ENCODE measurements at regions not wholly inside any gene's neighbourhood (a gene's known extent, or its start where the extent isn't known, plus 50 kb on each side); places are given as distances from the start of the nearest gene placed in this dataset.

GRCh38 chr7:54080971-54081370 is 461.2 kb upstream of the VSTM2A start:
- no peak overlapping the region for H3K27ac ChIP-seq (ENCODE audit: extremely low read depth, low read depth, low read length)
- H3K9me1 ChIP-seq (ENCODE audit: control insufficient read depth, insufficient read depth, low read length), result no peaks in the 10 kb centered on the region
- H3K79me2 ChIP-seq (ENCODE audit: control insufficient read depth, insufficient read depth, low read length), result no peaks in the 10 kb centered on the region
- ChIA-PET CTCF (ENCODE audit: low intra/inter-chr PET ratio) (no interaction called here), POLR2A (no interaction called here)
- H3K4me3 ChIP-seq, result no peak overlapping the region
- H4K20me1 ChIP-seq (replicated peaks; ENCODE audit: control insufficient read depth, insufficient read depth, low read length), result no peaks in the 10 kb centered on the region
- in situ Hi-C loops (cut with MboI) (no loop called here), intact Hi-C loops (cut with micrococcal nuclease) (no loop called here)
- WGBS (ENCODE audit: insufficient coverage, low coverage, missing lambda C conversion rate), result 0% methylated on average over 4 of the region's 4 CpGs
- H3K27me3 ChIP-seq (ENCODE audit: control insufficient read depth in 2 of 2, insufficient read depth in 2 of 2, low read length in 2 of 2), result no peaks in the 10 kb centered on the region
- H3K36me3 ChIP-seq (ENCODE audit: control insufficient read depth, insufficient read depth, low read length), result no peaks in the 10 kb centered on the region
- H2AFZ ChIP-seq (ENCODE audit: low read depth, low read length), result no peak overlapping the region
- no peak overlapping the region for H3K4me2 ChIP-seq (ENCODE audit: insufficient read depth, low read length)
- FAIRE-seq (no peak), ATAC-seq (no peak), DNase-seq (ENCODE audit: extremely low read depth in 1 of 4, low spot score in 3 of 4) (no peak)
- no peaks in the 10 kb centered on the region for H3K9me3 ChIP-seq (replicated peaks; ENCODE audit: control insufficient read depth, insufficient read depth, low read depth, low read length)
- BruUV-seq (replicated peaks), result no TSS peak
- H3K9ac ChIP-seq (ENCODE audit: insufficient read depth in 1 of 2, low read depth in 2 of 2, low read length in 2 of 2), result no peak overlapping the region
- no peaks in the 10 kb centered on the region for H3K4me1 ChIP-seq (replicated peaks in 1 of 2; ENCODE audit: control insufficient read depth in 2 of 2, insufficient read depth in 2 of 2, low read length in 2 of 2)
- TF ChIP-seq SUPT5H (IDR thresholded peaks at IDR 0.05) (no peak), ARID1B (IDR thresholded peaks at IDR 0.05) (no peak), SOX6 (IDR thresholded peaks at IDR 0.05) (no peak), IFI16 (CRISPR knock-in tag; IDR thresholded peaks at IDR 0.05) (no peak), ZNF280B (CRISPR knock-in tag; IDR thresholded peaks at IDR 0.05) (no peak), NR4A1 (CRISPR knock-in tag; IDR thresholded peaks at IDR 0.05) (no peak), NR4A1 (tag; IDR thresholded peaks at IDR 0.05) (no peak), STAT5B (CRISPR knock-in tag; IDR thresholded peaks at IDR 0.05) (no peak), TOE1 (IDR thresholded peaks at IDR 0.05; ENCODE audit: borderline replicate concordance) (no peak), TOE1 (CRISPR knock-in tag; IDR thresholded peaks at IDR 0.05; ENCODE audit: borderline replicate concordance, low read depth) (no peak), MNT (conservative IDR thresholded peaks at IDR 0.05) (no peak), RBM17 (IDR thresholded peaks at IDR 0.05; ENCODE audit: borderline replicate concordance, low read depth, low read length) (no peak), DPF2 (IDR thresholded peaks at IDR 0.05) (no peak), HES1 (IDR thresholded peaks at IDR 0.05; ENCODE audit: low read depth) (no peak), ZNF668 (CRISPR knock-in tag; IDR thresholded peaks at IDR 0.05) (no peak), ZNF436 (CRISPR knock-in tag; IDR thresholded peaks at IDR 0.05) (no peak), TEAD2 (tag; IDR thresholded peaks at IDR 0.05) (no peak), DIDO1 (tag; IDR thresholded peaks at IDR 0.05; ENCODE audit: low read depth) (no peak), PTTG1 (tag; IDR thresholded peaks at IDR 0.05; ENCODE audit: low read depth) (no peak)
